ENCODE measurements at regions not wholly inside any gene's neighbourhood (a gene's known extent, or its start where the extent isn't known, plus 50 kb on each side); places are given as distances from the start of the nearest gene placed in this dataset.

DNA sequence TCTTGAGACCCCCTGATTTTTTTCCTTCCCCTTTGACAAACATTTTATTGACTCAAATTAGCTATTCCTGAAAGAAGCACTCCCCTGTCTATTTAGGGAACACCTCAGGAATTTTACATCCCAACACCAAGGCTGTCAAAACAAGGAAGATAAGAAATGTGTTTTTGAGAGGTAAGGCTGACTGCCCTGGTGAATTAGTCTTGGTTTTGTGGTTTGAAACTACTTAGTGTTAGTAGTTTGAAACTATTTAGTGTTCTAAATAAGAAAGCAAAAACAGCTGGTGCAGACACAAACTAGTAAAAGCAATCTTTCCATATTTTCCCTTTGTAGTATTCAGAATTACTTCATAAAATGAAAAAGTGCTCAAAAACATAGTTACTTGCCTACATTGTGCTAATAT lies 120.7 kb downstream of the PCSK1 start:
- Histone ChIP-seq H3K4ac (replicated peaks; ENCODE audit: insufficient read length, low read depth, low read length) (no peak overlapping the region), H3K9ac (replicated peaks in 1 of 4; ENCODE audit: extremely low read depth in 1 of 4, low read depth in 3 of 4, low read length in 3 of 4) (no peak overlapping the region), H4K20me1 (replicated peaks in 1 of 2; ENCODE audit: control insufficient read depth in 1 of 2, insufficient read depth in 2 of 2, low read length in 2 of 2) (no peaks in the 10 kb centered on the region), H3K14ac (ENCODE audit: insufficient read length) (no peak overlapping the region), H3K56ac (replicated peaks; ENCODE audit: insufficient read length, low read depth, low read length) (no peak overlapping the region), H2BK12ac (ENCODE audit: low read depth, low read length) (no peak overlapping the region), H3K4me1 (replicated peaks in 1 of 4; ENCODE audit: control insufficient read depth in 3 of 4, insufficient read depth in 4 of 4, low read length in 3 of 4) (no peaks in the 10 kb centered on the region), H3K23me2 (ENCODE audit: low read depth, low read length) (no peaks in the 10 kb centered on the region), H3K36me3 (ENCODE audit: control insufficient read depth in 2 of 4, insufficient read depth in 4 of 4, low read length in 3 of 4) (no peaks in the 10 kb centered on the region; a peak in 1 of 8 replicates), H2BK20ac (ENCODE audit: low read length) (no peak overlapping the region), H3K9me3 (ENCODE audit: insufficient read depth in 2 of 2, low read depth in 1 of 2, low read length in 1 of 2) (no peaks in the 10 kb centered on the region), H2BK5ac (ENCODE audit: low read depth, low read length) (no peak overlapping the region), H4K5ac (ENCODE audit: insufficient read length, low read depth, low read length) (no peak overlapping the region), H3K18ac (ENCODE audit: extremely low read depth, low read length) (no peak overlapping the region), H3K79me2 (ENCODE audit: control insufficient read depth in 1 of 2, insufficient read depth in 2 of 2, low read length in 2 of 2) (no peaks in the 10 kb centered on the region), H2BK120ac (replicated peaks; ENCODE audit: low read depth, low read length) (no peak overlapping the region), H4K91ac (replicated peaks; ENCODE audit: insufficient read length, low read length) (no peak overlapping the region), H3K27ac (ENCODE audit: low read depth, low read length) (no peak overlapping the region), H2BK15ac (ENCODE audit: low read length) (no peak overlapping the region), H2AFZ (ENCODE audit: low read length) (no peak overlapping the region), H3K4me2 (ENCODE audit: insufficient read depth in 1 of 2, low read depth in 2 of 2, low read length in 2 of 2) (no peak overlapping the region), H2AK5ac (ENCODE audit: low read depth, low read length) (no peak overlapping the region), H4K8ac (ENCODE audit: extremely low read depth, insufficient read depth, low read length) (no peak overlapping the region), H3K27me3 (replicated peaks in 1 of 4; ENCODE audit: control insufficient read depth in 3 of 4, extremely low read depth in 1 of 4, insufficient read depth in 3 of 4, low read length in 3 of 4) (no peaks in the 10 kb centered on the region; a peak in 1 of 7 replicates), H3K4me3 (ENCODE audit: extremely low read depth in 1 of 4, insufficient read depth in 2 of 4, low read depth in 3 of 4, low read length in 4 of 4) (no peak overlapping the region), H3K23ac (ENCODE audit: insufficient read length) (no peak overlapping the region), H3K79me1 (ENCODE audit: low read depth, low read length) (no peaks in the 10 kb centered on the region)
- ChIA-PET POLR2A (ENCODE audit: partially characterized antibody) (no interaction called here), CTCF (ENCODE audit: partially characterized antibody) (no interaction called here)
- DNase-seq (ENCODE audit: low read depth in 1 of 2, low spot score in 2 of 2) (no peak), FAIRE-seq (no peak)
- no peak for TF ChIP-seq SUZ12 (IDR thresholded peaks at IDR 0.05; ENCODE audit: low read length)
- TF ChIP-seq YY1 (IDR thresholded peaks at IDR 0.05; ENCODE audit: low read depth, low read length) = no peak
- no peak for TF ChIP-seq NANOG (IDR thresholded peaks at IDR 0.05; ENCODE audit: insufficient read depth, low read depth, low read length, poor library complexity, severe bottlenecking)
- no peak for TF ChIP-seq TBP (IDR thresholded peaks at IDR 0.05; ENCODE audit: low read depth, low read length)
- no peak for TF ChIP-seq KDM4A (IDR thresholded peaks at IDR 0.05; ENCODE audit: low read depth, low read length, severe bottlenecking)
- TF ChIP-seq MAX (IDR thresholded peaks at IDR 0.05) = no peak
- no peak for TF ChIP-seq JUN (IDR thresholded peaks at IDR 0.05; ENCODE audit: low read depth, low read length)
- TF ChIP-seq, protein P1, sequence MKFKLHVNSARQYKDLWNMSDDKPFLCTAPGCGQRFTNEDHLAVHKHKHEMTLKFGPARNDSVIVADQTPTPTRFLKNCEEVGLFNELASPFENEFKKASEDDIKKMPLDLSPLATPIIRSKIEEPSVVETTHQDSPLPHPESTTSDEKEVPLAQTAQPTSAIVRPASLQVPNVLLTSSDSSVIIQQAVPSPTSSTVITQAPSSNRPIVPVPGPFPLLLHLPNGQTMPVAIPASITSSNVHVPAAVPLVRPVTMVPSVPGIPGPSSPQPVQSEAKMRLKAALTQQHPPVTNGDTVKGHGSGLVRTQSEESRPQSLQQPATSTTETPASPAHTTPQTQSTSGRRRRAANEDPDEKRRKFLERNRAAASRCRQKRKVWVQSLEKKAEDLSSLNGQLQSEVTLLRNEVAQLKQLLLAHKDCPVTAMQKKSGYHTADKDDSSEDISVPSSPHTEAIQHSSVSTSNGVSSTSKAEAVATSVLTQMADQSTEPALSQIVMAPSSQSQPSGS (IDR thresholded peaks at IDR 0.05; ENCODE audit: low read length) = no peak
- TF ChIP-seq NRF1 (IDR thresholded peaks at IDR 0.05; ENCODE audit: low read depth, low read length) = no peak
- no peak for TF ChIP-seq SIX5 (IDR thresholded peaks at IDR 0.05; ENCODE audit: low read depth, low read length)
- TF ChIP-seq SP4 (IDR thresholded peaks at IDR 0.05; ENCODE audit: low read length) = no peak

Measured in H1 (cell line).